ENCODE measurements at regions not wholly inside any gene's neighbourhood (a gene's known extent, or its start where the extent isn't known, plus 50 kb on each side); places are given as distances from the start of the nearest gene placed in this dataset.

DNA sequence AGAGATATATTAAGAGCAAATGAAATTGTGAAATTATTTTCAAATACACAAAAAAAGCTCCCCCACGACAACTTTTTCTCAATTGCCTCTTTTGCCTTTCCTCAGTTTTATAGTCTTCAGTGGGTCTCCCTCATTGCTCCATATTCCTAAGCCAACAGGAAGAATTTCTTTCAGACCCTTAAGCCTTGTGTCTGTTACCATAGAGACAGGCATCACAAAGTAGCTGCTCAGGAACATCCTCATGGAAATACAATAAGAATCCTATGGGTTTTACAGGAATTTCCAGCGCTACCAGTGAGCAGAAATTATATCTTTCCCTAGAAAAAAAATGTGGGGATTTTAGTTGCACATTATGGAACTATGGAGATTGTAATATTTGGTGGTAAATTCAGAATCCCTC lies 121.9 kb upstream of the DMD start:
- TF ChIP-seq POLR2A (IDR thresholded peaks at IDR 0.05; ENCODE audit: low read length) (no peak), ZFP36 (IDR thresholded peaks at IDR 0.05; ENCODE audit: borderline replicate concordance, partially characterized antibody) (no peak), EP300 (IDR thresholded peaks at IDR 0.05) (no peak), RCOR1 (IDR thresholded peaks at IDR 0.05; ENCODE audit: low read depth, low read length) (no peak), ESRRA (IDR thresholded peaks at IDR 0.05; ENCODE audit: borderline replicate concordance, low read length) (no peak), HDAC2 (IDR thresholded peaks at IDR 0.05) (no peak)
- TF ChIP-seq, protein P1, sequence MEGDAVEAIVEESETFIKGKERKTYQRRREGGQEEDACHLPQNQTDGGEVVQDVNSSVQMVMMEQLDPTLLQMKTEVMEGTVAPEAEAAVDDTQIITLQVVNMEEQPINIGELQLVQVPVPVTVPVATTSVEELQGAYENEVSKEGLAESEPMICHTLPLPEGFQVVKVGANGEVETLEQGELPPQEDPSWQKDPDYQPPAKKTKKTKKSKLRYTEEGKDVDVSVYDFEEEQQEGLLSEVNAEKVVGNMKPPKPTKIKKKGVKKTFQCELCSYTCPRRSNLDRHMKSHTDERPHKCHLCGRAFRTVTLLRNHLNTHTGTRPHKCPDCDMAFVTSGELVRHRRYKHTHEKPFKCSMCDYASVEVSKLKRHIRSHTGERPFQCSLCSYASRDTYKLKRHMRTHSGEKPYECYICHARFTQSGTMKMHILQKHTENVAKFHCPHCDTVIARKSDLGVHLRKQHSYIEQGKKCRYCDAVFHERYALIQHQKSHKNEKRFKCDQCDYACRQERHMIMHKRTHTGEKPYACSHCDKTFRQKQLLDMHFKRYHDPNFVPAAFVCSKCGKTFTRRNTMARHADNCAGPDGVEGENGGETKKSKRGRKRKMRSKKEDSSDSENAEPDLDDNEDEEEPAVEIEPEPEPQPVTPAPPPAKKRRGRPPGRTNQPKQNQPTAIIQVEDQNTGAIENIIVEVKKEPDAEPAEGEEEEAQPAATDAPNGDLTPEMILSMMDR (IDR thresholded peaks at IDR 0.05) = no peak
- TF ChIP-seq, protein P2, sequence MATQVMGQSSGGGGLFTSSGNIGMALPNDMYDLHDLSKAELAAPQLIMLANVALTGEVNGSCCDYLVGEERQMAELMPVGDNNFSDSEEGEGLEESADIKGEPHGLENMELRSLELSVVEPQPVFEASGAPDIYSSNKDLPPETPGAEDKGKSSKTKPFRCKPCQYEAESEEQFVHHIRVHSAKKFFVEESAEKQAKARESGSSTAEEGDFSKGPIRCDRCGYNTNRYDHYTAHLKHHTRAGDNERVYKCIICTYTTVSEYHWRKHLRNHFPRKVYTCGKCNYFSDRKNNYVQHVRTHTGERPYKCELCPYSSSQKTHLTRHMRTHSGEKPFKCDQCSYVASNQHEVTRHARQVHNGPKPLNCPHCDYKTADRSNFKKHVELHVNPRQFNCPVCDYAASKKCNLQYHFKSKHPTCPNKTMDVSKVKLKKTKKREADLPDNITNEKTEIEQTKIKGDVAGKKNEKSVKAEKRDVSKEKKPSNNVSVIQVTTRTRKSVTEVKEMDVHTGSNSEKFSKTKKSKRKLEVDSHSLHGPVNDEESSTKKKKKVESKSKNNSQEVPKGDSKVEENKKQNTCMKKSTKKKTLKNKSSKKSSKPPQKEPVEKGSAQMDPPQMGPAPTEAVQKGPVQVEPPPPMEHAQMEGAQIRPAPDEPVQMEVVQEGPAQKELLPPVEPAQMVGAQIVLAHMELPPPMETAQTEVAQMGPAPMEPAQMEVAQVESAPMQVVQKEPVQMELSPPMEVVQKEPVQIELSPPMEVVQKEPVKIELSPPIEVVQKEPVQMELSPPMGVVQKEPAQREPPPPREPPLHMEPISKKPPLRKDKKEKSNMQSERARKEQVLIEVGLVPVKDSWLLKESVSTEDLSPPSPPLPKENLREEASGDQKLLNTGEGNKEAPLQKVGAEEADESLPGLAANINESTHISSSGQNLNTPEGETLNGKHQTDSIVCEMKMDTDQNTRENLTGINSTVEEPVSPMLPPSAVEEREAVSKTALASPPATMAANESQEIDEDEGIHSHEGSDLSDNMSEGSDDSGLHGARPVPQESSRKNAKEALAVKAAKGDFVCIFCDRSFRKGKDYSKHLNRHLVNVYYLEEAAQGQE (IDR thresholded peaks at IDR 0.05) = no peak
- TF ChIP-seq, protein P3, sequence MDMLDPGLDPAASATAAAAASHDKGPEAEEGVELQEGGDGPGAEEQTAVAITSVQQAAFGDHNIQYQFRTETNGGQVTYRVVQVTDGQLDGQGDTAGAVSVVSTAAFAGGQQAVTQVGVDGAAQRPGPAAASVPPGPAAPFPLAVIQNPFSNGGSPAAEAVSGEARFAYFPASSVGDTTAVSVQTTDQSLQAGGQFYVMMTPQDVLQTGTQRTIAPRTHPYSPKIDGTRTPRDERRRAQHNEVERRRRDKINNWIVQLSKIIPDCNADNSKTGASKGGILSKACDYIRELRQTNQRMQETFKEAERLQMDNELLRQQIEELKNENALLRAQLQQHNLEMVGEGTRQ (IDR thresholded peaks at IDR 0.05) = no peak

All from A549 (cell line).